Activated naive CD8-positive, alpha-beta T cell treated with anti-CD3 and anti-CD28 coated beads, Interleukin-2, amount 50 U/mL, for 24 hours (primary cell): ENCODE measurements at regions not wholly inside any gene's neighbourhood (a gene's known extent, or its start where the extent isn't known, plus 50 kb on each side); places are given as distances from the start of the nearest gene placed in this dataset.

Experiments used
- ATAC-seq: fragments of 150-1000 bp; cut with Tn5 transposase; one replicate; pipeline ENCODE4 v1.10.0; 2021
- DNase-seq: peaks from one replicate; pipeline ENCODE4 v3.0.0; 2021
- H3K27ac Mint-ChIP-seq: one replicate; pipeline ENCODE4 v1.8.0; 2021; ENCODE audit warnings: mild to moderate bottlenecking, mixed read lengths
- H3K27me3 Mint-ChIP-seq: one replicate; pipeline ENCODE4 v1.8.0; 2021; ENCODE audit warnings: mixed read lengths
- H3K36me3 Mint-ChIP-seq: one replicate; pipeline ENCODE4 v1.8.0; 2021; ENCODE audit warnings: low read depth, mixed read lengths
- H3K4me1 Mint-ChIP-seq: one replicate; pipeline ENCODE4 v1.8.0; 2021; ENCODE audit warnings: mixed read lengths
- H3K4me3 Mint-ChIP-seq: one replicate; pipeline ENCODE4 v1.8.0; 2021; ENCODE audit warnings: mild to moderate bottlenecking, moderate library complexity, mixed read lengths
- H3K9me3 Mint-ChIP-seq: one replicate; pipeline ENCODE4 v1.8.0; 2021; ENCODE audit warnings: mixed read lengths

DNA sequence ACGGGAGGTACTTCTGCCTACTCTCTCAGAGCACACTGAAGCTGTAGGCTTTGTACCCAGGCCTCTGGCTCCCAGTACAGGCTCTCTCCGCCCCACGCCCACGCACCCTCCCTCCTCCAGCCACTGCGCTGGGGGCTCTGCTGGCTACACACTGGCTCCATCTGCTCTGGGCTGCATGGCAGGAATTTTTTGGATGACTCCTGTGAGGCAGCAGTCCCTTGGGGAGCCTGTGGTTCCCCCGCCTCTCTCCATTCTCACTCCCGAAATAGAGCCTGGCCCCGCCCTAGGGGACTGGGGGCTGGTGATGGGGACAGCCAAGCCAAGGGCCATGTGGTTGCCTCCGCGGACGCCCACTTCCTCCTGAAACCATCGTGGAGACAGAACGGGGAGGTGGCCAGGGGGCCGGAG lies 58.1 kb upstream of the ADRA2C start:
- ATAC-seq (no peak), DNase-seq (no peak)
- Mint-ChIP-seq H3K36me3 (no peaks in the 10 kb centered on the region), H3K27me3 (peaks cover 12% of the 10 kb centered on the region), H3K4me3 (no peak overlapping the region), H3K9me3 (no peaks in the 10 kb centered on the region), H3K4me1 (no peaks in the 10 kb centered on the region), H3K27ac (no peak overlapping the region)

DNA sequence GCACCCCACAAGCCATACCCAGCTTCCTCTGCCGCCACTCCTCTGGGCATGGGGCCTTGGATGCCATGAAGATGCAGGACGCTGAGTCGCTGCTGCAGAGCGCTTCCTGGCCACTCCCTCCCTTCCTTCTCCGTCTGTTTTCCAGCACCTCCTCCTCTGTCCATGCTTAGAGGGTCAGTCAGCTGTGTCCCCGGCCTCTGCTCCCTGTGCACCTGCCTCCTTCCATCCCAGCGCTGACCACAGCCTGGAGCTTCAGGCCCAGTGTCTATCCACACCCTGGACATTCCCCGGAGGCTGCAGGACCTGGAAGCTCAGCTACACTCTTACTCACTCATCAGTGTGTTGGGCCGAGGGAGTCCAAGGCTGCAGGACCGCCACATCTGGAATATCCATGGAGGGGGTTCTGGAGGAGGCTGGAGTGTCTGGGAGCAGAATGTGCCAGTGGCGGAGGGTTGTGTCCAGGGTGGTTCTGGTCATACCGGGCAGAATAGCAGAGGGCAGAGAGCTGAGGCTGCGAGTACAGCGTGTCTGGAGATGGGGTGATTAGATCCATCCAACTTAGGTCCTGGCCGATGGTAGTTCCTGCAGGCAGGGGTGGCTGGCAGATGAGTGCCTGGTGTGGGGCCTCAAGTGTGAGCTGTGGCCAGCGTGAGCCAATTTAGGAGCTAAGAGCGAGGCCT lies 58.6 kb upstream of the ADRA2C start:
- Mint-ChIP-seq H3K36me3 (no peaks in the 10 kb centered on the region), H3K27ac (no peak overlapping the region), H3K27me3 (peaks cover 12% of the 10 kb centered on the region), H3K4me3 (no peak overlapping the region), H3K9me3 (no peaks in the 10 kb centered on the region), H3K4me1 (no peaks in the 10 kb centered on the region)
- ATAC-seq (no peak), DNase-seq (no peak)

DNA sequence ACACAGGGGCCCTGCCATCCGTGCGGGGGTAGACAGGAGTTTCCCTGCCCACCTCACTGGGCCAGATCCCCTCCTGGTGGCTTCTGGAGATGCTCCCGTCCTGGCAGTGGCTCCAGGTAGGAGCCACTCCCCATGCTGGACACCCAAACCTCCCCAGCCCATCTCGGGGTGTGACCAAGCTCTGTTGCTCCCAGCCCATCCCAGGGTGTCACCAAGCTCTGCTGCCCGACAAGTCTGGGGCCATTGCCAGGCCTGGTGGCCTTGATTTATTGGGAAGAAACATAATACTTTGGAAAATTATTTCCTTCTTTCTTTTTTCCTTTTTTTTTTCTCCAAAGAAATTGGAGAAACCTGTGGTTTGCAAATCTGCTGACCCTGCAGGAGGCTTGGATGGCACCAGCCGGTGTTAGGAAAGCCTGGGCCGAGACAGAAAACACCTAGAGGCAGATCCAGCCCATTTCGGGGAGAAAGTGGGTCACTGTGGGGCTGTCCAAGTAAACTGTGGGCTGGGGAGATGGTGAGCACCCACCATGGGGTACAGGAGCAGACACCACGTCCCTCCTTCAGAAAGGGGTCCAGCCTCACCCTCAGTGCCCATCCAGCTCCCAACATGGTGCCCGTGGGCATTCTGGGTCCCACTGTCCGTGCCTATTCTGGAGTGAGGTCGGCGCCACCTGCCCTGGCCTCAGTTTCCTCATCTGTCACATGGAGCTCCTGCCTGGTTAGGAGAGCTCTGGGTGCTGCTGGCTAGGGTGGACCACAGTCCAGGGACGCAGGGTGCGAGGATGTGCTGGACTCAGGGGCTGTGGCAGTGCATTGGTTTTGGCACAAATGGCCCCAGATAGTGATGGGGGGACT lies 59.4 kb upstream of the ADRA2C start:
- no peak for DNase-seq
- H3K9me3 Mint-ChIP-seq: no peaks in the 10 kb centered on the region
- no peaks in the 10 kb centered on the region for H3K36me3 Mint-ChIP-seq
- H3K27me3 Mint-ChIP-seq: peaks cover 14% of the 10 kb centered on the region
- no peak for ATAC-seq
- H3K4me1 Mint-ChIP-seq: no peaks in the 10 kb centered on the region
- no peak overlapping the region for H3K4me3 Mint-ChIP-seq
- no peak overlapping the region for H3K27ac Mint-ChIP-seq

DNA sequence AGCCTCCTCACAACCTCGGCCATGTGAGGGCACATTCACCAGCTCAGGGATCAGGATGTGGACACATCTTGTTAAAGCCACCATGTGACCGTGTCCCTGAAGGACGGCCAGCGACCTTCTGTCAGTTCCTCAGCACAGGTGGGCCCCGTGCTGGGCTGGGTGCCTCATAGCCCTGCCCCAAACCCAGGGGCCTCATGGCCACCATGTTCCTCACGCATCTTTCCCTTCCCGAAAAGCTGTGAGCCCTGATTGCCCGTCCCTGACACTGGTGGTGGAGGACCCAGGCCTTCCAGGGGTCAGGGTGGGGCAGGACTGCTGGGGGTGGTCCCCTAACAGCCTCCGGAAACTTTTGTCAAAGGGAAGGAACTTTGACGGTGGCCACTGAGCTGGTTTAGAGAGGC lies 60.1 kb upstream of the ADRA2C start:
- no peak for ATAC-seq
- Mint-ChIP-seq H3K4me1 (no peaks in the 10 kb centered on the region), H3K4me3 (no peak overlapping the region), H3K27me3 (peaks cover 14% of the 10 kb centered on the region), H3K27ac (no peak overlapping the region), H3K9me3 (no peaks in the 10 kb centered on the region), H3K36me3 (no peaks in the 10 kb centered on the region)
- no peak for DNase-seq

DNA sequence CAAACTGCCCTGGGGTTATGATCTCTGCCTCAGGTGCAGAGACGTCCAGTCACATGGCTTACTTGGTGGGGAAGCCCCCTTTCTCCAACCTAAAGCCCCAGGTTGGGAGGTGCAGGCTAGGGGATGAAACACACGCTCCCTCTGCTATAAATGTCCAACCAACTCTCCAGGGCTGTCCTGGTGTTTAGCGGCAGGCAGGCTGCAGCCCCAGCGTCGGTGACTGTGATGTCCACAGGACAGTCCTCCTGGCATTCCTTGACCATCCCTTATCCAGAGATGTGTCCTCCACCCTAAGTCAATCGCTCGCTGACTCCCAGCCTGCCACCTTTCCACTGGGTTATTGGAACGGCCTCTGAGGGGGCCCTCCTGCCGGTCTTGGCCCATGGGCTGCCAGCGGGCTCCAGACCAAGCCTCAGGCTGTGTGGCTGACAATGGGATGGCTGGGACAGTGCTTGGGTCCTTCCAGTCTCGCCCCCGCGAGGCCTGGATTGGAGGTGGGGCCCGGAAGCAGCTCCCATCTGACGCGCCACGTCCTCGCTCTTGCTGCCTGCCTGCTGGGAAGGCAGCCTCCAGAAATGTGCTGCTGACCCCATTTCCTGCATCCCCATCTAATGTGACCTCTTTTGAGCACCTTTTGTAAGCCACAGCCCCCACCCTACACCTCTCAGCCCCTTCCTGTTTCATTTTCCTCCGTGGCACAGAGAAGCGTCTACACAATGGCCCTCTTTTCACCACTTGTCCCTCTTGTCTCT lies 60.8 kb upstream of the ADRA2C start:
- Mint-ChIP-seq H3K9me3 (no peaks in the 10 kb centered on the region), H3K4me3 (no peak overlapping the region), H3K27ac (no peak overlapping the region), H3K4me1 (no peaks in the 10 kb centered on the region), H3K27me3 (peaks cover 14% of the 10 kb centered on the region), H3K36me3 (no peaks in the 10 kb centered on the region)
- ATAC-seq: no peak
- DNase-seq: no peak

DNA sequence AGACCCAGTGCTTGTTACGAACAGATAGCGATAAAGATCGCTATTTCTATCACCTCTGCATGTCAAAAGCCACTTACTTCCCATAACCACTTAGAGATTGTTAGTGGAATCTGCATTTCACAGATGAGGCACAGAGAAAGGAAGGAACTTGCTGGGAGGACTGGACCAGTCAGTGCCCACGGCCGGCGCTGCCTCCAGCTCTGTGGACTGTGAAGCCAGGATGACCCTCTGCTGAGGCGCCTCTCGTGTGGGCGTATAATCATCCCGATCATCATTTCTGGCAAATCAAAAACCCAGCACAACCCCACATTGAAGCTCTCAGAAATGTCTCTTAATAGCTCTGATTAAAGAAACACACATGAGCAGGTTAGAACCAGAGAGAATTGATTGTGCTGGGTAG lies 61.5 kb upstream of the ADRA2C start:
- H3K27me3 Mint-ChIP-seq: peaks cover 15% of the 10 kb centered on the region
- H3K4me3 Mint-ChIP-seq: no peak overlapping the region
- H3K9me3 Mint-ChIP-seq: no peaks in the 10 kb centered on the region
- no peaks in the 10 kb centered on the region for H3K4me1 Mint-ChIP-seq
- DNase-seq (no peak), ATAC-seq (no peak)
- no peaks in the 10 kb centered on the region for H3K36me3 Mint-ChIP-seq
- H3K27ac Mint-ChIP-seq: no peak overlapping the region

DNA sequence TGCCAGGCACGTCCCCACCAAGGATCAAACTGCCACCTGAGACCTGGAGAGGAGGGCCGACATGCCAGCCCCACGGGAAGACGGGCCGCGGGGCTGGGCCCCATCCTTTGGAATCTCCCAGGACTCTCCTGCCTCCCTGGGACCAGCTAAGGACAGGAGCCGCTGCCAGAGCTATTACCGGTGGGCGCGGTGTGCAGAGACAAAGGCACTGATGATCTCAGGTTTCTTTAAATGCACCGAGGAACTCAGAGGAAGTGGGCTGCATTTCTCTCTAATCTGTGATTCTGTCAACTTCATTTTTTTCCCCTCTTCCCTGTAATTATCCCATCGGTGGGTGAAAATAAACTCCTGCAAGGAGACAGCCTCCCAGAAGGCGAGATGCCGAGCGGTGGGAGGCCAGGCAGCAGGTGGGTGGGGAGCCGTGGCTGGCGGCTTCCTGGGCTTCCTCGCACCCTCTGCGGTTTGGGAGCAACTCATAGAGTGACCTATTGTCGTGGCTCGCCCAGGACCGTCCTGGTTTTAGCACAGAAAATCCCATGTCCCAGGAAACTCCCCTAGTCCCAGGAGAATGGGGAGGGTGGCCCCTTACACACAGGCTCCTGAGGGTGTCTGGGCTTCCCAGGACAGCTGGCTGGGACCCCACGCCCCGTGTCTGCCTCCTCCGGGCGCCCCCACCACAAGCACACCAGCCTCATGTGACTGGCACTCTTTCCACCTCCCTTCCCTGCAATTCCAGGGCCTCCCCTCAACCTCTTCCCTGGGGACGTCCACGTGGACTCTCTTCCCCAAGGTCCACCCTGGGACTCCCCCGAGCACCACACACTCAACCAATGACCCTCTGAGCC lies 62.3 kb upstream of the ADRA2C start:
- H3K27me3 Mint-ChIP-seq: peaks cover 15% of the 10 kb centered on the region
- H3K27ac Mint-ChIP-seq: no peak overlapping the region
- no peaks in the 10 kb centered on the region for H3K36me3 Mint-ChIP-seq
- ATAC-seq (no peak), DNase-seq (no peak)
- H3K9me3 Mint-ChIP-seq: no peaks in the 10 kb centered on the region
- no peaks in the 10 kb centered on the region for H3K4me1 Mint-ChIP-seq
- no peak overlapping the region for H3K4me3 Mint-ChIP-seq

DNA sequence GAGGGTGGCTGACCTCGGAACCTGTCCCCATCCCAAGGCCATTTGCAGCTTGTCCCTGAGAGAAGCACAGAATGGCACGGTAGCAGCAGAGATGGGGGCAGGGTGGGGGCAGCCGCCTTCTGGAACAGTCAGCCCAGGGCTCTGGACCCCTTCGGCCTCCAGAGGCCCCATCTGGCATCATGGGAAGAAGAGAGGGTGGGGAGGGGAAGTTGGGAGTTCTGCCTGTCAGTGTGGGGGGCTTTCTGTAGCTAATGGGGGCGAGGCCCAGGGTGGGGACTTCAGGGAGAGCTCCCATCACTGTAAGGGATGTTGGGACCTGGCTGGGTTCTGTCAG lies 62.9 kb upstream of the ADRA2C start:
- H3K9me3 Mint-ChIP-seq: no peaks in the 10 kb centered on the region
- ATAC-seq (no peak), DNase-seq (no peak)
- H3K4me3 Mint-ChIP-seq: no peak overlapping the region
- H3K27me3 Mint-ChIP-seq: peaks cover 16% of the 10 kb centered on the region
- H3K4me1 Mint-ChIP-seq: no peaks in the 10 kb centered on the region
- no peak overlapping the region for H3K27ac Mint-ChIP-seq
- no peaks in the 10 kb centered on the region for H3K36me3 Mint-ChIP-seq

DNA sequence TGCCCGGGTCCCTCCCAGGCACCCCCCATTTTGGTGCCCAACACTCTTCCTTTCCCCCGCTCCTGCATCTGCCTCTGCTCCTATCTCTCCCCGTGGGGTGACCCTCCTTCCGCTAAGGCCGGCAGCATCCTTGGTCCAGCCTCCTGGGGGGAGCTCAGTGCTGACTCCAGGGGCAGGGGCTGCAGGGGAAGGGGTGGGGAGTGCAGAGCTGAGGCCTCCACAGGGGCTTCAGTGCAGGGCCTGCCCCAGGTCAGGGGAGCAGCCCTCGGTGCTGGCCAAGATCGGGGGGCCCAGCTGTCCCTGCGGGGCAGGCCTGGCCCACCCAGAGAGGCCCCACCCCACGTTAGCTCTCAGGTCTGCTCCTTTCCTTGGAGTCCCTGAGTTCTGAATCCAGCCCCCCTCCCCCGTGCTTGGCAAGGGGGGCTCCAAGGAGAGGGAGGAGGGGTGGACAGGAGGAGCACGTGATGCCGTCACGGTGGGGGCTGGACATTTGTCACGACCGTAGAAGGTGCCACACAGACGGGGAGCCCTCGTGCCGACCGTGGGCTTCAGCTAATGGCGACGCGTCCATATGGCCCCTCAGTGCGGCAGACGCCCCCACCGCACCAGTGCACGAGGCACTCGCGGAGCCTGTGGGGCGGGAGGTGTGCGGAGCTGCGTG lies 63.5 kb upstream of the ADRA2C start:
- DNase-seq (no peak), ATAC-seq (no peak)
- Mint-ChIP-seq H3K4me1 (no peaks in the 10 kb centered on the region), H3K4me3 (no peak overlapping the region), H3K9me3 (no peaks in the 10 kb centered on the region), H3K27me3 (peaks cover 17% of the 10 kb centered on the region), H3K36me3 (no peaks in the 10 kb centered on the region), H3K27ac (no peak overlapping the region)

DNA sequence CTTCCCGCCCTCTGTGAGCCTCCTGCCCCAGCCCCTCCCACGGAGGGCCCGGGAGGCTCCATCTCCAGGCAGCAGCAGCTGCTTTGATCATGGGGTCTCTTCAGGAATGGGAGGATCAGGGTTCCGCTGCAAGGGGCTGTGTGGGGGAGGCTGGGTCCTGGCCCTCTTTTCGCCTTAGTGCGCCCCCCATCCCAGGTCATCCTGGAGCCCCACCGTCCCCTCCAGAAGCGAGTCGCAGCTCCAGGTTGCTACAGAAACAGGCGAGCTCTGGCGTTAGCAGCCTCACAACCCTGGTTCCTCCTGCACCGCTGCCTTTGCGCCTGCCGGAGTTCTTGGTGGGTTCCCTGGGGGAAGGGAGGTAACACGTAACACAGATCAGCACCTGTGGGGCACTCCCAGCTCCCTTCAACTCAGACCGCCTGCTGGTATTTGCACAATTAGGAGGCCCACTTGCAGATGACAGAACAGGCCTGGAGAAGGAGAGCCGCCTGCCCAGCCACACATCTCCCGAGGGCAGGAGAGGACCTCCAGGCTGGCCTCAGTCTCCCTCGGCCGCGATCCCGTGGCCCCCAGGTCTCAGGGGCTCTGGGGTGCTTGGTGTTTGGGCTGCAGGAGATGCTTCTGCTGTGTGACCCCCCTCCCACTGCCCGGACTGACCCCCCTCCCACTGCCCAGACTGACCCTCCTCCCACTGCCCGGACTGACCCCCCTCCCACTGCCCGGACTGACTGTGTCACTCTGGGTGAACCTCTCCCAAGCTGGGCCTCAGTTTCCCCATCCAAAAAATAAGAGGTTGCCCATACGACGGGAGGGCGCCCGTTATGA lies 64.2 kb upstream of the ADRA2C start:
- H3K4me1 Mint-ChIP-seq: no peaks in the 10 kb centered on the region
- no peak overlapping the region for H3K4me3 Mint-ChIP-seq
- peaks cover 7% of the 10 kb centered on the region for H3K9me3 Mint-ChIP-seq
- no peak for DNase-seq
- no peaks in the 10 kb centered on the region for H3K36me3 Mint-ChIP-seq
- H3K27me3 Mint-ChIP-seq: peaks cover 21% of the 10 kb centered on the region
- ATAC-seq: no peak
- no peak overlapping the region for H3K27ac Mint-ChIP-seq

DNA sequence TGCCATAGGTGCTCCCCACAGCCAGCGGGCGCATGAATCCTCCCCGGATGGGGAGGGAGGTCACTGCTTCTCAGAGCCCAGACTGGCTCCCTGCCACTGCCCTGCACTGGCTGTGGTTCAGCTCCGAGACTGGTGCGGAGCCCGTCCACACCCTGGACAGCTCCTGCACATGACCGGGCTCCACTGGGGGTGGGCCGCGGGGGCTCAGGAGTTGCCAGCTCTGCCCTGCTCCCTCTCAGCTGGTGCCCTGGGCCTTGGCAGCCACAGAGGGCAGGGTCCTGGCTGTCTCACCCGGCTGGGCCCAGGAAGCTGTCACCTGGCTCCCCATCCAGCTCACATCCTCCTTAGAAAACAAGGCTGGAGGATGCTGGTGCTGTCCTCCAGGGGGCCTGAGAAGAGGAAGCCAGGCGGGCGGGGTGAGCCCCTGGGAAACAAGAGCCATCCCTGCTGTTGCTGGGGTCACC lies 64.9 kb upstream of the ADRA2C start:
- Mint-ChIP-seq H3K27me3 (peaks cover 23% of the 10 kb centered on the region), H3K27ac (no peak overlapping the region), H3K4me1 (no peaks in the 10 kb centered on the region), H3K4me3 (no peak overlapping the region), H3K9me3 (peaks cover 9% of the 10 kb centered on the region), H3K36me3 (no peaks in the 10 kb centered on the region)
- DNase-seq: no peak
- no peak for ATAC-seq

DNA sequence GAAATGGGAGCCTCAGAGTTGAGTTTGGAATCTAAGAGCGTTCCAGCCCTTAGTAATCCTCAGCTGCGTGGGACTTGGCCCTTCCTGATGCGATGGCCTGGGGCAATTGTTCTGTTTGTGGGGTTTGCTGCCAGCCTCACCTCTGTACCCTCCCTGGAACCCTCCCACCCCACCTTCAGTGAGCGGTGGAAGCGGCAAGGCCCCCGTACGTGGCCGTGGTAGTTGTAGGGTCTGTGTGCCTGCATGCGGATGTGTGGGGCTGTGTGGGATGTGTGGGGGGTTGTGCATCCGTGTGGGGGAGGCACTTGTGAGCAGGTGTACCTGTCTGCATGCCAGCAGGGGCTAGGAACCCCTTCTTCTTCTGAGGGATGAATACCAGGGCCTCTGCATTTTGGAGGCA lies 65.4 kb upstream of the ADRA2C start:
- no peak overlapping the region for H3K4me3 Mint-ChIP-seq
- DNase-seq (no peak), ATAC-seq (no peak)
- no peaks in the 10 kb centered on the region for H3K4me1 Mint-ChIP-seq
- no peaks in the 10 kb centered on the region for H3K36me3 Mint-ChIP-seq
- peaks cover 27% of the 10 kb centered on the region for H3K27me3 Mint-ChIP-seq
- H3K9me3 Mint-ChIP-seq: peaks cover 9% of the 10 kb centered on the region
- no peak overlapping the region for H3K27ac Mint-ChIP-seq

DNA sequence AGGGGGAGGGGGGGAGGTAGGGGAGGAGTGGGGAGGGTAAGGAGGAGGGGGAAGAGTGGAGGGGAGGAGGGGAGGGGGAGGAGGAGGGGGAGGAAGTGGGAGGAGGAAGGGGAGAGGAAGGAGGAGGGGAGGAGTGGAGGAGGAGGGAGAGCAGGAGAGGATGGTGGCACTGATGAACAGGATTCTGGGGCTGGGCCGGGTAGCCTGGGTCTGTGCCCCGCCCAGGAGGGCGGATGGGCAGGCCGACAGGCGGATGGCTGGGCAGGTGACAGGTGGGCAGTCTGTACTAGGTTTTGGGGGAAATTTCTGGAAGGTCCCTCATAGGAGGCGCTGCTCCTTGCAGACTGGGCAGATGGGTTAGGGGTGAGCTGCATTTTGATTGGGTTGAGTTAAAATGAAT lies 66.0 kb upstream of the ADRA2C start:
- H3K27me3 Mint-ChIP-seq: peaks cover 25% of the 10 kb centered on the region
- H3K4me1 Mint-ChIP-seq: no peaks in the 10 kb centered on the region
- no peaks in the 10 kb centered on the region for H3K36me3 Mint-ChIP-seq
- no peak overlapping the region for H3K4me3 Mint-ChIP-seq
- DNase-seq: no peak
- H3K27ac Mint-ChIP-seq: no peak overlapping the region
- H3K9me3 Mint-ChIP-seq: peaks cover 9% of the 10 kb centered on the region
- ATAC-seq: no peak
